Urinary bladder (tissue), 3 donors: ENCODE measurements at regions not wholly inside any gene's neighbourhood (a gene's known extent, or its start where the extent isn't known, plus 50 kb on each side); places are given as distances from the start of the nearest gene placed in this dataset.

ENCODE experiments used
- DNase-seq: peaks from one replicate; pipeline ENCODE4 v3.0.0-alpha.2; 2015; ENCODE audit errors: extremely low spot score
- H3K27ac ChIP-seq: one replicate; pipeline ENCODE4 v1.5.1; 2013; ENCODE audit warnings: low read depth, mild to moderate bottlenecking, moderate library complexity
- H3K36me3 ChIP-seq: one replicate; pipeline ENCODE4 v1.6.1; 2013; ENCODE audit warnings: mild to moderate bottlenecking, moderate library complexity; ENCODE audit not compliant: insufficient read depth
- H3K4me1 ChIP-seq: one replicate; pipeline ENCODE4 v1.6.1; 2013; ENCODE audit warnings: mild to moderate bottlenecking, moderate library complexity; ENCODE audit not compliant: insufficient read depth
- H3K4me3 ChIP-seq: one replicate; pipeline ENCODE4 v1.5.1; 2013; ENCODE audit warnings: low read depth, low read length
- WGBS: extraction: QIAGEN DNeasy Blood & Tissue Kit; methylation state at CpG from one replicate; pipeline ENCODE4 v1.1.7; 2013; 5-methylcytosine and 5-hydroxymethylcytosine counted together
- donor health status: healthy with polysubstance abuse.
- donor health status: healthy.

GRCh38 chr21:16162953-16163352, 433.2 kb downstream of the USP25 start:
- 84% methylated on average over 2 of the region's 2 CpGs for WGBS
- H3K4me1 ChIP-seq: no peaks in the 10 kb centered on the region
- no peak for DNase-seq
- no peak overlapping the region for H3K27ac ChIP-seq
- H3K36me3 ChIP-seq: no peaks in the 10 kb centered on the region
- H3K4me3 ChIP-seq: no peak overlapping the region

DNA sequence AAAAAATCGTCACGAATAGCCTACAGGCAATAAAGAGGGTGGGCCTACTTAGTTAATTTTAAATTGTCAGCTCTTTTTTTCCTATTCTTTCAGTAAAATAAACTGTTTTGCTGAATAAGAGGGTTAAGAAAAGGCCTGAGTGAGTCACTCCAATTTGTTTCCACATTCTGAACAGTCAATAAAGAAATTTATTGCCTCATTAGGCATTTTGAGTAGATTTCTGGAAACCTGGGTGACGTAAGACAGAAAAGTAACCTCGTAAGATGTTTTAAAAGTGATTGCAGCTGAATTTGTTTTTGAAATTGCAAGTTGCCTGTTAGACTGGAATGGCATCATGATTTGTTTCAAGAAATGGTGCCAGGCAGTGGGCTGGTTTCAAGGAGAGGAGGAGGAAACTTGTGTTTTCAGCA, 439.3 kb downstream of the USP25 start:
- no peak overlapping the region for H3K4me3 ChIP-seq
- no peaks in the 10 kb centered on the region for H3K4me1 ChIP-seq
- WGBS: 50% methylated on average over 4 of the region's 4 CpGs
- DNase-seq: no peak
- H3K27ac ChIP-seq: no peak overlapping the region
- no peaks in the 10 kb centered on the region for H3K36me3 ChIP-seq

- Histone ChIP-seq H3K4me3 (no peak overlapping the region), H3K27ac (no peak overlapping the region), H3K36me3 (no peaks in the 10 kb centered on the region), H3K4me1 (no peaks in the 10 kb centered on the region)
- 93% methylated on average over 1 of the region's 1 CpG for WGBS
- DNase-seq: no peak
Measured at GRCh38 chr21:16169779-16170178, 440.0 kb downstream of the USP25 start.

- no peaks in the 10 kb centered on the region for H3K4me1 ChIP-seq
- no peak overlapping the region for H3K27ac ChIP-seq
- H3K36me3 ChIP-seq: no peaks in the 10 kb centered on the region
- H3K4me3 ChIP-seq: no peak overlapping the region
- no peak for DNase-seq
Measured at GRCh38 chr21:16176570-16176969, 446.8 kb downstream of the USP25 start.

DNA sequence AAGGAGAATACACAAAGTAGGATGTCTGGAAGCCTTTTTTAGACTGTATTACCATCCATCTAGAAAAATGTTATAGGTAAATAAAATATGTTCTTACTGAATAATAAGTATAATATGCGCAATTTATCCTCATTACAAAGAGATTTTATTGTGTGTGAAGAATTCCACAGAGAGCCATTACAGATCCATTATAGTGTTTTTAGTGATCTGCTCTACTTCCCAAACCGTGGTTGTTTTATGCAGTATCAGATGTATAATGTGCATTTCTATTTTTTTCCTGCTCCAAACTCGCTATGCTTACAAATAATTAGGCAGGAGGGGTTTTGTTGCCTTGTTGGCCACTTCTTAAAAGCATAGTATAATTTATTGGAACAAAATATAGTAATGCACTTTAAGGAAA, 447.8 kb downstream of the USP25 start:
- DNase-seq: no peak
- H3K36me3 ChIP-seq: no peaks in the 10 kb centered on the region
- WGBS: 93% methylated on average over 3 of the region's 3 CpGs
- no peak overlapping the region for H3K4me3 ChIP-seq
- H3K27ac ChIP-seq: no peak overlapping the region
- no peaks in the 10 kb centered on the region for H3K4me1 ChIP-seq

- no peaks in the 10 kb centered on the region for H3K36me3 ChIP-seq
- 14% methylated on average over 3 of the region's 3 CpGs for WGBS
- DNase-seq: no peak
- no peak overlapping the region for H3K4me3 ChIP-seq
- H3K4me1 ChIP-seq: no peaks in the 10 kb centered on the region
- H3K27ac ChIP-seq: no peak overlapping the region
Measured at GRCh38 chr21:16179773-16180172, 450.0 kb downstream of the USP25 start.

GRCh38 chr21:16180614-16181013, 450.8 kb downstream of the USP25 start:
- 75% methylated on average over 3 of the region's 3 CpGs for WGBS
- Histone ChIP-seq H3K4me3 (no peak overlapping the region), H3K36me3 (no peaks in the 10 kb centered on the region), H3K4me1 (no peaks in the 10 kb centered on the region), H3K27ac (no peak overlapping the region)
- DNase-seq: no peak

DNA sequence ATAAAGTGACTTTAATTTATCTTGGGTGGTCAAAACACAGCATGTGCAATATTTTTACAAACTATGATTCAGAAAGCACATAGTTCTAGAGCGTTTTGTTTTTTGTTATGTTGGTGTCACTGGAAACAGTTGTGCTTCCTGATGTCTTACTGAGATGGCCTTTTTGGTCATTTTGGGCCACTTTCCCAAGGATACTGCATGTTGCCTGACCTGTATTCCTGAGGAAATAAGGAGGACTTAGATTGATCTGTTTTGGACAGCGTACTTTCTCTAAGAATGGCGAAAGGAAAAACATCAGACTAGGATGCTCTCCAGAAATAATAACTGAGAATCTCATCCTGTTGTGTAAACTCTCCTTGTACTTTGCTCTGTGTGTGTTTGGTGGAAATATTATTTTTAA, 451.2 kb downstream of the USP25 start:
- DNase-seq: no peak
- no peak overlapping the region for H3K27ac ChIP-seq
- no peak overlapping the region for H3K4me3 ChIP-seq
- H3K36me3 ChIP-seq: no peaks in the 10 kb centered on the region
- H3K4me1 ChIP-seq: no peaks in the 10 kb centered on the region
- WGBS: 59% methylated on average over 3 of the region's 3 CpGs

- Histone ChIP-seq H3K36me3 (no peaks in the 10 kb centered on the region), H3K4me1 (no peaks in the 10 kb centered on the region), H3K27ac (no peak overlapping the region), H3K4me3 (no peak overlapping the region)
- DNase-seq: no peak
- 64% methylated on average over 1 of the region's 1 CpG for WGBS
Measured at GRCh38 chr21:16185766-16186165, 456.0 kb downstream of the USP25 start.

DNA sequence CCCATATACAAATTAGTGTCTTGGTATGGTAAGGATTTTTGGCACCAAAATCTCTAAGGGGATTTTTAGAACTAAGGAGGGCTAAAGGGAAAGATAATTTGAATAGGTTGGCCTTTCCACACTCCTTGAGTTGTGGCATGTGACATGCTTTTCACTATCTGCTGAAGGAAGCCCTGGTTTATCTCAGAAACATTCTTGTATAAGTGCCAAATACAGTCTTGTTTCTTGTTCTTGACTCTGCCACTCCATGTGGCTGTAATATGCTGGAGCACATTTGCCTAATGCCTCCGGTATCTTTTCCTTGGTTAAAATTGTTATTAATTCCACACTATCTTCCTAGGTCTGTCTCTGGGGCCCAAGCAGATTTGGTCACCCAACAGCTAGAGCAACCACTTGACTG, 457.0 kb downstream of the USP25 start:
- Histone ChIP-seq H3K36me3 (no peaks in the 10 kb centered on the region), H3K27ac (no peak overlapping the region), H3K4me1 (no peaks in the 10 kb centered on the region), H3K4me3 (no peak overlapping the region)
- no peak for DNase-seq
- WGBS: 67% methylated on average over 1 of the region's 1 CpG

DNA sequence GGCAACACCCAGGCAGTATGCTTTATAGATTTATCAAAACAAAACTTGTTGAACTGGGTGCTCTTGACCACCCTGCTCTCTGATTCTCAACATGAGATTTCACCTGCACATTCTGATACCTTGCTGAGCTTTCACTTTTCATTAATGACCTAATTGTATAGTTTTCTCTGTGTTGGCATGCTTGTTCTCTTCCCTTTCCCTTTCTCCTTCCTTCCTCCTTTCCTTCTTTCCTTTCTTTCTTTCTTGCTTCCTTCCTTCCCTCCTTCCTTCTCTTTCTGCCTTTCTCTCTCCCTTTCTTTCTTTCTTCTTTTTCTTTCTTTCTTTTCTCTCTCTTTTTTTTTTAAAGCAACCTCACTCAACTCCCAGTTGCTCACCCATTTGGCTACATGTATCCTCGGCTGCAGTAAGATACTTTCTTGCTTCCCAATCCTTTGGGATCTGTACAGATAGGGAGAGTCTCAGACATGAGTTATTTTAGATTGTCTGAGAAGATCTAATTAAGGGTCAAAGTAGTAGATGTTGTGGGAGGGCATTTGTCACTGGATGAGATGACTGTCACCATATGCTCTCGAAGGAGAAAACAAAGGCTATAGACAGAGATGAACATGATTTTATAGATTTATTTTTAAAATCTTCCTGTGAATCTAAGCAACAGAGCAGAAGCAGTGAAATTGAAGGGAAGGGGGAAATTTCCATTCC, 458.0 kb downstream of the USP25 start:
- WGBS: 88% methylated on average over 2 of the region's 2 CpGs
- no peak for DNase-seq
- H3K27ac ChIP-seq: no peak overlapping the region
- H3K36me3 ChIP-seq: no peaks in the 10 kb centered on the region
- H3K4me3 ChIP-seq: no peak overlapping the region
- no peaks in the 10 kb centered on the region for H3K4me1 ChIP-seq

DNA sequence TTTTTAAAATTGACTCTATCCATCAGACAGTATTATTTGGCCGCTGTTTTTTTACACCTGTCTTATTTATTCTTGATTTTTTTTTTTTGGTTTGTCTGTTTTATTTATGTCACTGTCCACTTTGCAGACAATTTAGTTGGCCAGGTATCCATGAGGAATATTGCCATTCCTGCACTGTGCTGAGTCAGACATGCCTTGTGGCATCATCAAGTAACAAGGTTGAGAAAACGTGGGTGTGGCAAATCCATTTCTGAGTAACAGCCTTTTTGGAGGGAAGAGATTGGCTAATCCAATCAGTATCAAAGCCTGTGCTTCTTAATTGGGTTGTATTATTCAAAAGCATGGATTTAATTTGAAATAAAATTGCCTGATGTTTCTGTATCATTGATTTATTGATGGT, 463.1 kb downstream of the USP25 start:
- WGBS: 90% methylated on average over 2 of the region's 2 CpGs
- H3K4me3 ChIP-seq: no peak overlapping the region
- H3K4me1 ChIP-seq: no peaks in the 10 kb centered on the region
- H3K27ac ChIP-seq: no peak overlapping the region
- no peaks in the 10 kb centered on the region for H3K36me3 ChIP-seq
- no peak for DNase-seq

DNA sequence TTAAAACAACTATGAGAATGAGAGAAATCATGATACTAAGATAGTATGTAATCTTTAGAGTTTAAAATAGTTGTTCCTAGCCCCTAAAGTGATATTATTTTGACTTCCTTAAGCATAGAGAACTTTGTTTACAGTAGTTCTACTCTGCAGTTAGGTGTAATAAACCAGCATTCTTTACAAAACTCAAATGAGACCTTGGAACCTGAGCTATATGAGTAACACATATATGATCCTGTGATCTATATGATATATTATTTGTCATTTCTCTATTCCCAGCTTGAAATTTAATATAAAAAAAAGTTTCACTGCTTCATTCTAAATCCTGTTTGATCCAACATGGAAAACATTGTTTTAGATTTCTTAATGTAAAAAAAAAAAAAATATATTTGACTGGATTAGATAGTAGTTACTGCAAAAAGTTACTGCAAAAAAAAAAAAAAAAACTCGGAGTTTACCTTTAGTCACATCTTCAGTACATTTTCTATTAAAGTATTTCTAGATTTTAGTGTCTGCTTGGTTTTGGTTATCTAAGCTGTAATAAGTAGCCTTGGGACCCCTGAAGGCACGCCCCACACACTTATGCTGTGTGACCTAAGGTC, 463.8 kb downstream of the USP25 start:
- no peak for DNase-seq
- Histone ChIP-seq H3K4me3 (peak overlapping the region; percentile 20), H3K4me1 (no peaks in the 10 kb centered on the region), H3K27ac (no peak overlapping the region), H3K36me3 (no peaks in the 10 kb centered on the region)
- 24% methylated on average over 2 of the region's 2 CpGs for WGBS

DNA sequence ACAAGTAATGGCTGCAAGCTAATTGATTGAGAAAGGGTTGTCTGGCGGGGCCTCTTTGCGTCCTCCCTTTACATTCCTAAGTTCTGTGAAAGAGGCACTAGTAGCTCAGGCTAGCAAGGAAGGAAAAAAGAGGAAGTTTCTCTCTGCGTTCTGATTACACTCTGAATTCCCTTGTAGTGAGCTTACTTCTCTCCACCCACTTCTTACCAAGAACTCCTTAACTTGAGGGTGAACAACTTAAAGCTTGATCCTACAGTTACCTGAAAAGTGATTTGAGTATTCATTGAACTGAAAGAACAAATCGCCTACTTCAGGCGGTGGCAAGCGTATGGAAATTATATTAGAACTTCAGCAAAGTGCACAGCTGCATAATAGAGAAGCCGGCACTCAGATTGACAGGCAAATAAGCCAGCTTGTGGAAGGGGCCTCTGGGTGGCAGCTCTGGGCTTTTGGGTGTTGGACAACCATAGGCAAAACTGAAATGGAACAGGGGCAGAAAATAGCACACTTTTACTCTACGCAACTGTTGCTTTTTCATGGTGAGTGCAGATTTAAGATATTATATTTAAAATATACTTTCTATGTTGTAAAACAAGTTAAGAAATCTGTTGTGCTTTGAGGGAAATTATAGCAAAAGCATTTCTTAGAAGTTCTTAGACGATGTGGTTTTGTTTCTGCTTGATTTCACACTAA, 464.5 kb downstream of the USP25 start:
- DNase-seq: peak; percentile 83
- Histone ChIP-seq H3K36me3 (no peaks in the 10 kb centered on the region), H3K27ac (peak overlapping the region; percentile 60), H3K4me1 (no peaks in the 10 kb centered on the region), H3K4me3 (peak overlapping the region; percentile 40)
- WGBS: 7% methylated on average over 9 of the region's 9 CpGs
